ENCODE measurements at regions not wholly inside any gene's neighbourhood (a gene's known extent, or its start where the extent isn't known, plus 50 kb on each side); places are given as distances from the start of the nearest gene placed in this dataset.
"Not testable (repeated sequence)": the region's sequence is repeated elsewhere in the genome, so short reads cannot be mapped to it uniquely, and the experiment has no call there.

GRCh38 chr19:30857388-30857787 is 485.2 kb downstream of the ZNF536 start:
- no peak for DNase-seq

GRCh38 chr19:30856786-30857185 is 484.6 kb downstream of the ZNF536 start:
- DNase-seq, result no peak

- no peak for DNase-seq
Observed at GRCh38 chr19:30856376-30856775, 484.2 kb downstream of the ZNF536 start.

- DNase-seq, result no peak
Observed at GRCh38 chr19:30855442-30855841, 483.3 kb downstream of the ZNF536 start.

GRCh38 chr19:30854661-30855060 is 482.5 kb downstream of the ZNF536 start:
- DNase-seq, result no peak

GRCh38 chr19:30854207-30854606 is 482.0 kb downstream of the ZNF536 start:
- DNase-seq, result no peak

- no peak for DNase-seq
Observed at GRCh38 chr19:30853036-30853435, 480.9 kb downstream of the ZNF536 start.

GRCh38 chr19:30852168-30852567 is 480.0 kb downstream of the ZNF536 start:
- no peak for DNase-seq

- DNase-seq, result no peak
Observed at GRCh38 chr19:30851646-30852045, 479.5 kb downstream of the ZNF536 start.

GRCh38 chr19:30848636-30849425 is 476.6 kb downstream of the ZNF536 start:
- DNase-seq, result no peak

- no peak for DNase-seq
Observed at GRCh38 chr19:30846102-30846501, 473.9 kb downstream of the ZNF536 start.

GRCh38 chr19:30842926-30843325 is 470.7 kb downstream of the ZNF536 start:
- DNase-seq, result no peak

GRCh38 chr19:30841934-30842333 is 469.8 kb downstream of the ZNF536 start:
- DNase-seq, result no peak

- DNase-seq, result no peak
Observed at GRCh38 chr19:30830875-30831274, 458.7 kb downstream of the ZNF536 start.

- DNase-seq, result not testable (repeated sequence)
Observed at GRCh38 chr19:30825505-30825904, 453.3 kb downstream of the ZNF536 start.

- DNase-seq, result no peak
Observed at GRCh38 chr19:30824809-30825208, 452.6 kb downstream of the ZNF536 start.

- no peak for DNase-seq
Observed at GRCh38 chr19:30817965-30818567, 445.9 kb downstream of the ZNF536 start.

GRCh38 chr19:30817197-30817596 is 445.0 kb downstream of the ZNF536 start:
- DNase-seq, result no peak

- no peak for DNase-seq
Observed at GRCh38 chr19:30815889-30816580, 443.9 kb downstream of the ZNF536 start.

- DNase-seq, result no peak
Observed at GRCh38 chr19:30812099-30812678, 440.0 kb downstream of the ZNF536 start.

GRCh38 chr19:30811397-30812098 is 439.4 kb downstream of the ZNF536 start:
- no peak for DNase-seq

- no peak for DNase-seq
Observed at GRCh38 chr19:30810726-30811125, 438.5 kb downstream of the ZNF536 start.

- DNase-seq, result no peak
Observed at GRCh38 chr19:30807278-30807677, 435.1 kb downstream of the ZNF536 start.
